ENCODE measurements at regions not wholly inside any gene's neighbourhood (a gene's known extent, or its start where the extent isn't known, plus 50 kb on each side); places are given as distances from the start of the nearest gene placed in this dataset.

- no peak overlapping the region for H3K4me3 ChIP-seq (ENCODE audit: low read length)
- H3K9ac ChIP-seq (ENCODE audit: low read length) = no peak overlapping the region
- no peaks in the 10 kb centered on the region for H3K9me2 ChIP-seq (ENCODE audit: insufficient read depth, low read length)
- H3K4me2 ChIP-seq (ENCODE audit: low read length) = no peak overlapping the region
- H3K27ac ChIP-seq (ENCODE audit: low read length) = no peak overlapping the region
- H3F3A ChIP-seq (ENCODE audit: insufficient read depth, low read length, poor library complexity, severe bottlenecking) = no peaks in the 10 kb centered on the region
- TF ChIP-seq CTCF (IDR thresholded peaks at IDR 0.05; ENCODE audit: poor library complexity, severe bottlenecking) (no peak), RAD21 (conservative IDR thresholded peaks at IDR 0.05) (no peak), POLR2AphosphoS5 (IDR thresholded peaks at IDR 0.05) (no peak), EZH2 (IDR thresholded peaks at IDR 0.05; ENCODE audit: borderline replicate concordance, insufficient read depth, low read length, poor library complexity, severe bottlenecking) (no peak), SMC3 (conservative IDR thresholded peaks at IDR 0.05; ENCODE audit: poor library complexity) (no peak), MXI1 (conservative IDR thresholded peaks at IDR 0.05; ENCODE audit: poor library complexity, severe bottlenecking) (no peak), EP300 (conservative IDR thresholded peaks at IDR 0.05; ENCODE audit: poor library complexity, severe bottlenecking) (no peak), TAF1 (IDR thresholded peaks at IDR 0.05; ENCODE audit: low read depth) (no peak), REST (IDR thresholded peaks at IDR 0.05; ENCODE audit: borderline replicate concordance) (no peak)
- no peaks in the 10 kb centered on the region for H4K20me1 ChIP-seq (ENCODE audit: insufficient read depth)
- H3K79me2 ChIP-seq (replicated peaks; ENCODE audit: insufficient read depth, low read length) = no peaks in the 10 kb centered on the region
- H3K36me3 ChIP-seq (ENCODE audit: insufficient read depth, low read length) = no peaks in the 10 kb centered on the region
- no peak overlapping the region for H2AFZ ChIP-seq (ENCODE audit: low read depth, low read length)
- no peaks in the 10 kb centered on the region for H3K9me3 ChIP-seq (ENCODE audit: low read length)
- no peaks in the 10 kb centered on the region for H3K27me3 ChIP-seq (ENCODE audit: insufficient read depth, low read depth, low read length)
These were observed 101.4 kb upstream of the DLX6 start for GRCh38 chr7:96903906-96904305.

GRCh38 chr7:96910486-96910885, 94.9 kb upstream of the DLX6 start:
- H3K9ac ChIP-seq (ENCODE audit: low read length) = no peak overlapping the region
- no peak overlapping the region for H2AFZ ChIP-seq (ENCODE audit: low read depth, low read length)
- H3K4me3 ChIP-seq (ENCODE audit: low read length) = no peak overlapping the region
- no peaks in the 10 kb centered on the region for H3K27me3 ChIP-seq (ENCODE audit: insufficient read depth, low read depth, low read length)
- no peak overlapping the region for H3K4me2 ChIP-seq (ENCODE audit: low read length)
- no peak overlapping the region for H3K27ac ChIP-seq (ENCODE audit: low read length)
- H3K9me3 ChIP-seq (ENCODE audit: low read length) = no peaks in the 10 kb centered on the region
- no peaks in the 10 kb centered on the region for H3K79me2 ChIP-seq (replicated peaks; ENCODE audit: insufficient read depth, low read length)
- no peak for TF ChIP-seq CTCF (IDR thresholded peaks at IDR 0.05; ENCODE audit: poor library complexity, severe bottlenecking)
- no peak for TF ChIP-seq REST (IDR thresholded peaks at IDR 0.05; ENCODE audit: borderline replicate concordance)
- TF ChIP-seq SMC3 (conservative IDR thresholded peaks at IDR 0.05; ENCODE audit: poor library complexity) = no peak
- no peaks in the 10 kb centered on the region for H3K9me2 ChIP-seq (ENCODE audit: insufficient read depth, low read length)
- no peaks in the 10 kb centered on the region for H4K20me1 ChIP-seq (ENCODE audit: insufficient read depth)
- no peaks in the 10 kb centered on the region for H3F3A ChIP-seq (ENCODE audit: insufficient read depth, low read length, poor library complexity, severe bottlenecking)
- H3K36me3 ChIP-seq (ENCODE audit: insufficient read depth, low read length) = no peaks in the 10 kb centered on the region
